ENCODE measurements at regions not wholly inside any gene's neighbourhood (a gene's known extent, or its start where the extent isn't known, plus 50 kb on each side); places are given as distances from the start of the nearest gene placed in this dataset.

GRCh38 chr3:86180696-86181095 is 810.3 kb downstream of the VGLL3 start (continued):
- TF ChIP-seq E2F1 (CRISPR knock-in tag; IDR thresholded peaks at IDR 0.05) (no peak), JUN (CRISPR knock-in tag; IDR thresholded peaks at IDR 0.05) (no peak)

GRCh38 chr3:86178095-86178494 is 812.9 kb downstream of the VGLL3 start:
- Mint-ChIP-seq H3K9me3 (no peaks in the 10 kb centered on the region), H3K27me3 (ENCODE audit: low read depth) (peaks cover 9% of the 10 kb centered on the region), H3K4me1 (peaks cover 61% of the 10 kb centered on the region), H3K27ac (no peak overlapping the region), H3K4me3 (no peak overlapping the region), H3K36me3 (no peaks in the 10 kb centered on the region)
- ATAC-seq (no peak), DNase-seq (ENCODE audit: low spot score) (no peak)
- POLR2A ChIA-PET = no interaction called here
- TF ChIP-seq GABPB1 (CRISPR knock-in tag; IDR thresholded peaks at IDR 0.05) (no peak), USF1 (CRISPR knock-in tag; IDR thresholded peaks at IDR 0.05) (no peak), ZNF416 (CRISPR knock-in tag; IDR thresholded peaks at IDR 0.05) (no peak), MLX (CRISPR knock-in tag; IDR thresholded peaks at IDR 0.05) (no peak), HMGA2 (CRISPR knock-in tag; IDR thresholded peaks at IDR 0.05) (peak; percentile 97)
- CTCF ChIA-PET = interaction anchor here (0.6 kb wide), 1 partner anchor 1195 kb away, joined by 3 read pairs; no protein-coding TSS in a partner anchor

- Mint-ChIP-seq H3K27me3 (ENCODE audit: low read depth) (peaks cover 9% of the 10 kb centered on the region), H3K27ac (peak overlapping the region; percentile 98), H3K4me3 (no peak overlapping the region; the same call in 1 of the 2 replicates), H3K36me3 (no peaks in the 10 kb centered on the region), H3K4me1 (peaks cover 61% of the 10 kb centered on the region), H3K9me3 (peaks cover 2% of the 10 kb centered on the region; the same call in 1 of the 2 replicates)
- POLR2A ChIA-PET = no interaction called here
- DNase-seq (ENCODE audit: low spot score) (no peak), ATAC-seq (no peak)
- CTCF ChIA-PET = no interaction called here
- TF ChIP-seq ZNF423 (CRISPR knock-in tag; IDR thresholded peaks at IDR 0.05) (no peak), CREB1 (CRISPR knock-in tag; IDR thresholded peaks at IDR 0.05) (no peak)
Measured at GRCh38 chr3:86176445-86176784, 814.5 kb downstream of the VGLL3 start.

- Mint-ChIP-seq H3K4me3 (no peak overlapping the region; the same call in 1 of the 2 replicates), H3K27ac (peak overlapping the region; percentile 98), H3K9me3 (peaks cover 3% of the 10 kb centered on the region; the same call in 1 of the 2 replicates), H3K4me1 (peaks cover 57% of the 10 kb centered on the region), H3K36me3 (no peaks in the 10 kb centered on the region), H3K27me3 (ENCODE audit: low read depth) (peaks cover 9% of the 10 kb centered on the region)
- ATAC-seq = peak; percentile 84
- peak; percentile 22 for DNase-seq (ENCODE audit: low spot score)
- TF ChIP-seq FOXK1 (CRISPR knock-in tag; IDR thresholded peaks at IDR 0.05) (peak; percentile 43; the same call in 1 of the 2 replicates), TEAD1 (CRISPR knock-in tag; IDR thresholded peaks at IDR 0.05) (peak; percentile 80; the same call in 1 of the 2 replicates), FOXP4 (CRISPR knock-in tag; IDR thresholded peaks at IDR 0.05) (peak; percentile 71; the same call in 1 of the 2 replicates), ARID4B (CRISPR knock-in tag; IDR thresholded peaks at IDR 0.05; ENCODE audit: borderline replicate concordance) (0 out of 2 replicates have a peak, but pooled peaks have one; percentile 48), ZNF416 (CRISPR knock-in tag; IDR thresholded peaks at IDR 0.05) (no peak), ZMAT4 (CRISPR knock-in tag; IDR thresholded peaks at IDR 0.05) (0 out of 2 replicates have a peak, but pooled peaks have one; percentile 37)
- POLR2A ChIA-PET = no interaction called here
- CTCF ChIA-PET = interaction anchor here (1.2 kb wide), 1 partner anchor 51 kb away, joined by 4 read pairs; no protein-coding TSS in a partner anchor
Measured at GRCh38 chr3:86175593-86176444, 815.1 kb downstream of the VGLL3 start.

All from WTC11 (cell line).